GM03348 (cell line): ENCODE measurements at regions not wholly inside any gene's neighbourhood (a gene's known extent, or its start where the extent isn't known, plus 50 kb on each side); places are given as distances from the start of the nearest gene placed in this dataset.

Source experiments
- DNase-seq: peaks from one replicate; pipeline ENCODE4 v3.0.0; 2012; ENCODE audit warnings: low spot score

DNA sequence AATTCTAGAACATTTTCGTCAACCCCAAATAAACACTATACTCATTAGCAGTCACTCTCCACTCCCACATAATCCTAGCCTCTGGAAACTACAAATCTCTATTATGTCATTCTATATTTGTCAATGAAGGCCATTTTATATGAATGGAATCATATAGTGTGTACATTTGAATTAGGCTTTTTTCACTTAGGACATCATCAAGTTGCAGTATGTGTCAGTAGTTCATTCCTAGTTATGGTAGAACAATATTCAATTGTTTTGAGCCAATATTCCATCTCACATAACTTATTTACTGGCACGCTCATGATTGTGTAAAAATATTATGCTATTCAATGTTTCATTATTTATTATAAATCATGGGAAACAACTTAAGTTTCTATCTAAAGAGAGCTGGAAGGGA is 1610.4 kb upstream of the MIR17HG start:
- DNase-seq: no peak

DNA sequence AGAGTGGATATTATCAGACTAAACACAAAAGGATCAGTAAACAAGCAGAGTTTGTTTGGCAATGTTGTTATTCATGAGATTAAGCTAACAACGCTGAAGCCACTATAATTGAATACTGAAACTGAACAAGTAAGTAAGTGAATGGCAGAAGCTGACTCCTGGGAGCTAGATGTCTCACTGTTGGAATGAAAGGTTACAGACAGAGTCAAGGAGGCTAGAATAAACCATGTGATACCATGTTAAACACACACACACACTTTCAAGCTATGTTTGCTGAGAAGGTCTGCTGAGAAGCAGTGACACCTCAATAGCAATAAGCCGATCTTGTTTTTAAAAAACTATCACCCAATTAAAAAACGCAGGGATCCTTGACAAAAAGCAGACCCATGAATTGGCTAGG is 1609.4 kb upstream of the MIR17HG start:
- DNase-seq: no peak

DNA sequence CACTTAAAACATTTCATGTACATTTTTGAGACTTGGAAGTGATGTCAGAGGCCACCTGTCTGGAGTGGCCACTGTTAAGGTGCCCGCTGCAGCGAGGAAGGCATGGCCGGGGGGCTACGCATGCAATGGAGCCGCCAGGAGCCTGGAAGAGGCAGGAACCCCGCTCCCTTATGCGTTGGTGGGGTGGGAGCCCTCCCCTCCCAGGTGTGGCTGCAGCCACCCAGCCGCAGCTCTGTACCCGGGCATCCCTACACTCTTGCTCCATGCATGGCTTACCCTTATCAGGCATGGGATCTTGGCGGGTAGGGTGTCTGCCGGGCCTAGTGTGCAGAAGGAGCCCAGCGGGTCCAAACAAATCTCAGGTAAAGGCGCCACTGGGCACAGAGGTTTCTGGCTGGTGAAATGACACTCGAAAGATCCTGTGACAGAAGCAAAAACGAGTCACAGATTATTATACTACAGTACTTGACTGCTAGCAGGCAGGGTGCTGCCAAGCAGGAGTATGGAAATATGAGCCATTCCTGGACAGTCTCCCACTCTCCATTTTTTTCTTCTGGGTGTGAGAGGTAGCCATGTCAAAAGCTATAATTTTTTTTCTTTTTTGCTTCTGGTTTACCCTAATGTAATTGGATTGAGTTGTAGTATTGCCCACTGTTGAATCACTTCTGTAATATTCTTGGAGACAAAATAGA is 1606.3 kb upstream of the MIR17HG start:
- no peak for DNase-seq

DNA sequence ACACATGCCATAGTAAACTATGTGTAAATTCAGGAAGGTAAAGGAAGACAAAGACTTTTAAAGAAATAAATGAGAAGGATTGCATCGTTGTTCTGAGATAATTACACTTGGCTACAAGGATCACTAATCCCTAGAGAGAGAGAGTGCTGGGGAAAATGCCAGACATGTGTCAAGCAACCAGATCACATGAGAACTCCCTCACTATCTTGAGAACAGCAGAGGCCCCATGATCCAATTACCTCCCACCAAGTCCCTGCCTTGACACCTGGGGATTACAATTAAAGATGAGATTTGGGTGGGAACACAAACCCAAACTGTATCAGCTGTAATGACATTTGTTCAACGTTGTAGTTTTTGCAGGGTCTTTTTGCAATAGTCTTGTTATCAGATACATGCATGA is 1600.9 kb upstream of the MIR17HG start:
- DNase-seq: no peak

DNA sequence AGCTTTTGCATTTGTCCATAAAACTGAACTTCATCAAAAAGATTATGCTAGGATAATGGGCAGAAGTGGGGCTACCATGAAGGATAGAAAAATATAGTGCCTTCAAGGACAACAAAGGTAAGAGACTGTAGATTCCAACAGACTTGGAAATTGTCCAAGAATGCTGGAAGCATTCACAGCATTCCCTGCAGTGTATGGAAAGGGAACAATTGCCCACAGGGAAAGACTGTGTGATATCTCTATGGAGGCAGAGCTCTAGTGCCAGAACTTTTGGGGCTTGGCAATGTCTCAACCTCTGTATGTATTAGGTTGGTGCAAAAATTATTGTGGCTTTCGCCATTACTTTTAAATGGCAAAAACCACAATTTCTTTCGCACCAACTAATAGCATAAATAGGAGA is 1598.8 kb upstream of the MIR17HG start:
- no peak for DNase-seq

DNA sequence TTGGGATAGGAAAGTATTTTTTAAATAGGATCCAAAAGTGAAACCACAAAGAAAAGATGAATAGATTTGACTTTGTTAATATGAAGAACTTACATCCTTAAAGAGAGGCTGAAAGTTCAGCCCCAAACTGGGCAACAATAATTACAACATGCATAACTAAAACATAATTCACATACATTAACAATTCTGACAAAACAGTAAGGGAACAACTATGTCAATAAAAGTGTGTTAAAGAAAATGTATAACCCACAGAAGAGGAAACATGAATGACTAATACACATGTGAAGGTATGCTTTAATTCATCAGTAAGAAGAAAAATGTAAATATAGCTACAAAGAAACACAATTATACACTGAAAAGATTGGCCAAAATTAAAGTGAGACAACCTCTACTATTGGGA is 1597.6 kb upstream of the MIR17HG start:
- no peak for DNase-seq

DNA sequence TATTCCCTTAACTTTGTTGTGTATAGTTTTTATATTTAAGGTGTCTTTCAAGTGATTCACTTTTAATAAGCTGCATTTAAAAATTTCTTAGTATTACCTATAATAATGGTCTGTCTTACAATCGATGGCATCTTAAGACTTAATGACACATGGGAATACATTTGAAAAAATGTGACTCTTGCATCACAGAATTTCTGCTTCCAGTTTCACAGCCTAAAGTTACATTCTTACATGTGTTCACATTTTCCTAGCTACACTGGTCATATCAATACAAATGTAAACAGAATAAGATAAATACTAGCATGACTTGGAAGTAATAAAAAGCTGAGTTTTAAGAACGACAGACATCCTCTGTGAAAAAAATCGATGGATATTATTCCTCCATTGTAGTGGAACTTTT is 1597.1 kb upstream of the MIR17HG start:
- DNase-seq: no peak

DNA sequence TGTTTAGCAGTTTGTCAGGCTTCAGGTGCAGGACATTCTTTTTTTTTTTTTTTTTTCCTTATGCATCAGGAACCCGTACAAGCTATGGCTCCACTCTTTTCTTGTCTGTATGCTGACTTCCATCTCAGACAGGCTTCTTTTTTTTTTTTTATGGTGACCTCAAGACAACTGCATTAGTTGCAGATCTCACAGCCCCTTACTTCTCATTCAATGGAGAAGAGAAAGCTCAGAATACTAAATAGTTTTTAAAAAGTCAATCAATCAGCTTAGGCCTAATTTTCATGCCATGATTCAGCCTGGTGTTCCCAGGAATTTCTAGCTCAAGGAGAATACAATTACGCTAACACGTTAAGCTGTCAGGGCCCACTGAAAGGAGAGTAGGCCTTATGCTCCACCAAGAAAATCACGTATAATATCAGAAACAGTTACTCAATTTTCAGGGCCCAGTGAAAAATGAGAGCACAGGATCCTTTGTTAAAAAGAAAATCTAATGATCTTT is 1596.0 kb upstream of the MIR17HG start:
- DNase-seq: no peak

DNA sequence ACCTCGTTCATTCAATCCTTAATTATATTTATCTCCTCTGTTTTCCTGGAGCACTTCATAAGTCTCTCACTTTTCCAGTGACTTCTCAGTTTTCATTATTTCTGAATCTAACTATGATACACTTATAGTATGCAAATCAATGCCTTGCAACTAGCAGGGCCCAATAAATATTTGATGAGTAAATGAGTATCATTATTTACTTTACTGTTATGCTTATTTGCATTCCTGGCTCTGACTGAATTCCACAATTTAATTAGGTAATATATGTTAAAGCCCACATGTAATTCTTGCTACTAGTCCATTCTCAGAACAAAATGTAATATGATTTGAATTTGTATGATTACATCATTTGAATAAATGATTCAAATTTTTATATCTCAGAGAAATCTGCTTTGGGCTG is 1595.1 kb upstream of the MIR17HG start:
- DNase-seq: no peak

DNA sequence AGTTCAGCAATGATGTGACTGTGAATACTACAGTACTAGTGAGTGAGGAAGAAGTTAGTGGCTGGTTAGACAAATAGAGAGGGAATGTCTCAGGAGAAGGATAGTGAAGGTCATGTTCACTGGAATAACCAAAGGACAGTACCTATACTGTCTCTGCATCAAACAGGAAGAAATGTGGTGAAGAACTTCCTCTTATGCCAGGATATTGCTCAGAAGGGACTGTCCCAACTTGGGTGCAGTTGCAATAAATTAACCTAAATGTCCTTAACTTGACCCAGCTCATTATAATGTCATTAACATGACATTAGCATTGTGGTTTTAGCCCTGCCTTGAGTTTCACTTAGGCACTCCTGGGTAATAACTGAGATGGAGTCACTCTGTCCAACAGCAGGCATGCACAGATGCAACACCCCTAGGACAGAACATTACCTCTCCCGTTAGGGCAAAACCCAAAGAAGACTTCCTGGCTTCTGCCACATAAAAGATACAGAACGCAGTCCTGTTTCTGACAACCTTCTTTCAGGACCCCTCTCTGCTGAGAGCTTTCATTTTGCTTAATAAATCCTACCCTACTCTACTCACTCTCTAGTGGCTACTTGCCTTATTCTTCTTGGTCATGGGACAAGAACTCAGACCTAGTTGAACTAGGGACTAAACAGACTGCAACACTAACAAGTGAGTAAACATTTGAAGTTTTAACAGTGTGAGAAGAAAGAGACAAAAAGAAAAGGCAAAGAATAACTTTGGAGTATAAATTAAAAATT is 1591.6 kb upstream of the MIR17HG start:
- no peak for DNase-seq

DNA sequence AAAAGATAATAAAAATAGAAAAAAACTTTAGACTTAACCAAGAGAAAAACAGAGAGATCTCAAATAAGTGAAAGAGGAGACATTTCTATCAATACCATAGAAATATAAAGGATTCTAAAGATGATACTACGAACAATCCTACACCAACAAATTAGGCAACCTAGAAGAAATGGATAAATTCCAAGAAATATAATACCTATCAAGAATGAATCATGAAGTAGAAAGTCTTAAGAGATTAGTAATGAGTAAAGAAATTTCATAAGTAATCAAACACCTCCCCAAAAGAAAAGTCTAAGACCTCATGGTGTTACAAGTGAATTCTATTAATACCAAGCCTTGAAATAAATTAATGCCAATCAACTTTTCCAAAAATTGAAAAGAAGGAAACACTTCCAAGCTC is 1584.5 kb upstream of the MIR17HG start:
- DNase-seq: no peak

DNA sequence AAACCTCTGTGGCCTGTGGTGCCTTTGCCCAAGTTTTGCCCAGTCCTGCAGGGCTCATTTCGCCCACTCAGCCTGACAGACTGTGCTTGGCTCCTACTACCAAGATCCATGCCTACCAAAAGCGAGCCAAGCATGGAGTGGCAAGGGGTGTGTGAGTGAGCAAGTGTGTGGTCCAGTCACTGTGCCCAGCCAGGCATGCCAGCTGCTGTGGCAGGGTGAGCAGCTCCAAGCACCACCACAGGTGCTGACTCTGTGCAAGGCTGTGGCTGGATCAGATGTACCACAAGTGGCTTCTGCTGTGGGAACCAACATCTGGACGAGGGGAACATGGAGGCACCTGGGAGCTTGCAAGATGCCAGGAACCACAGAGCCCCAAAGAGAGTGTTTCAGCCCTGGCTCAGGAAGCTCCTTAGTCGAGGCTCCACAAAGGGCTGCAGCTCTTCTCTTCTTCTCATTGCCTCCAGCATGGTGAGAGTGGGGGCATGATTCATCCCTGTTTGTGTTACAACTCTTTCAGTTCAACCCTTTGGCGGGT is 1564.2 kb upstream of the MIR17HG start:
- no peak for DNase-seq

DNA sequence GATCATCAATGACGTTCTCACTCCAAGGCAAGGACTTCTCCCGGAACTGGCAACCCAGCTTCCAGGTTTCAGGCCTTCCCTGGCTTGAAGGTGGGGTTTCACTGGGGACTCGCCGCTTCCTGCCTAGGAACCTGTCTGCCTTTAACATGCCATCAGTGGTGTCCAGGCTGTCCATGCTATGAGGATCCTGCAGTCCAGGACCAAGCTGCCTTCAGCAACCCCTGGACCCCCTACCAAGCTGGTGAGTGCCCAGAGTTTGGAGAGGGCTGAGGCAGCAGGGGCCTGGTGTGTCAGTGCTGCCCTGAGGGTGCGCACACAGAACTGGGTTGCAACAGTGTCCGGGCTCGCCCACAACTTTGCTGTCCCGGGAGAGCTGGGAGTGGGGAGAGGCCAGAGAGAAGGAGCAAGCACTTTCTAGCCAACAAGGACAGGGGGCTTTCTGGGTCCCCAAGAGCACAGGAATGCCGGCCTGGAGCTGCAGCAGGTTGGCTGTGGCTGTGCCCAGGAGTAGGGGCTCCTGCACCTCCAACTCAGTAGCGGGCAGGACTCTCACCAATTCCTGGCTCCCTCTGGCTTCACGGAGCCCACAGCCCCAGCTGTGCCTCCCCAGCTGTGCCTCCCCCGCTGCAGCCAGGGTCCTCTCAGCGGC is 1563.2 kb upstream of the MIR17HG start:
- DNase-seq: no peak

DNA sequence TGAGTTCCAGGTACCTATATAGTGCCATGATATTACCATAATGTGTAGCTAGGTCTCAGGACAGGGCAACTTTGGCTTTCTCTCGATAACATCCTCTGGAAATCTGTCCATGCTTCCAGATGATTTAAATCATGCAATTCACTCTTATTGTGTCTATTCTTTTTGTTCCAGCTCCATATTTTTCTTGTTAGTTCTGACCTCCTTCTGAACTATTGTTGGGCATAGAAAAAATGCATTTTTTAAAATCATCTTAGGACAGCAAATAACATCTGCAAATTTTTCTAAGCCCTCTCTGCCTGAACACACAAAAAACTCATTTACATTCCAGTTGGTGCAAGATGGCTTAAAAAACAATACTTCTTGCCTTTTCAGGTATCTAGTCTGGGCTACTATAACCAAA is 1561.0 kb upstream of the MIR17HG start:
- DNase-seq: no peak

DNA sequence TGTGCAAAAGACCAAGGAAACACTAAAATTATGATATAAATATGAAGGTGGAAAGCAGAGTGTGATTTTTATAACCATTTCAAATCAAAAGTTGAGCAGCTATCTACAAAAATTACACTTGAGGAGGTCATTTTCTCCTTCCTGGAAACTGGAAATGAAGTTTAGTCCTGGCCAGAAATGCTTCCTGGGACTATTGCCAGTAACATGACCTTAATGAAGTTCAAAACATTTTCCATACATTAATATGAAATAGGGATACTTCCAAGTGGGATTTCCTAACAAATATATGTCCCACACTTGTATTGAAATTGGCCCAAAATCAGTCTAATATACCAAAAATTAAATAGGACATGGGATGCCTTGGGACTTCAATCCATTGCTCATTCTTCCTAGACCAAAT is 1556.8 kb upstream of the MIR17HG start:
- DNase-seq: no peak

DNA sequence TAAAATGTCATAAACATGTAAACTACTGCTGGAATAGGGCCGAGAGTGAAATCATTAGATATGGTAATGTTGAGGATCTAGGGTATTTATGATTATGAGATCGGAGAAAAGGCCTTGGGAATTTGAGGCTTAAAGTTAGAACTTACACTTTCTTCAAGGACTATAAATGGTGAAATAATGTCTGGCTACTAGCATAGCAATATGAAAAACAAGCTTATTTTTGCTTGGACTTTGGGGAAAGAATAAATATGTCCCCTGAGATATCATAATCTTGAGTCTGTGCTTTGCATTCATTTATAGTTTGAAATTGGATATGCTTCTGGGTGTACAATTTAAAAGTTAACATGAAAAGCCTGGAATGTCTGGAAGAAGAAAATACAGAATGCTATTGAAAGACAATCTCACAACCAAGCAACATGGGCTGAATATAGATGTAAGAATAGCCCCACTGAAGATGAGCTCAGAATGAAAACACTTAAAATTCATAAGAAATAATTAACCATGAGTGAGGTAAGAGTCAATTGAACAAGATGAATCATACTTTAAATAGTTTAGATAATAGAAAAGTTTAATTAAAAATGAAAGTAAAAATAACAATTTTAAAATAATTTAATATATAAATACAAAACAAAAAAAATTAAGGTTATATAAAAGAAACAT is 1555.4 kb upstream of the MIR17HG start:
- no peak for DNase-seq

DNA sequence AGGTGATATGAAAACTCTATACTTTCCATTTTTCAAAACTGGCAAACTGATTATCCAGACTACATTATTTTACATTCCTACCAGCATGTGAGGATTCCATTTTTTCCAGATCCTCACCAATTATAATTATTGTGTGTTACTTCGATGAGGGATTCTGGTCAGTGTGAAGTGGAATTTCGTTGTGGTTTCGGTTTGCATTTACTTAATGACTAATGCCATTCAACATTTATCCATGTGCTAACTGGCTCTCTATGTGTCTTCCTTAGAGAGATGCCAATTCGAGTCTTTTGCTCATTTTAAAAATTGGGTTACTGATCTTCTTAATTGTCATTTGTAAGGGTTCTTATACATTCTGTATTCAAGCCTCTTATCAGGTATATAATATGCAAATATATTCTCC is 1551.3 kb upstream of the MIR17HG start:
- DNase-seq: no peak

DNA sequence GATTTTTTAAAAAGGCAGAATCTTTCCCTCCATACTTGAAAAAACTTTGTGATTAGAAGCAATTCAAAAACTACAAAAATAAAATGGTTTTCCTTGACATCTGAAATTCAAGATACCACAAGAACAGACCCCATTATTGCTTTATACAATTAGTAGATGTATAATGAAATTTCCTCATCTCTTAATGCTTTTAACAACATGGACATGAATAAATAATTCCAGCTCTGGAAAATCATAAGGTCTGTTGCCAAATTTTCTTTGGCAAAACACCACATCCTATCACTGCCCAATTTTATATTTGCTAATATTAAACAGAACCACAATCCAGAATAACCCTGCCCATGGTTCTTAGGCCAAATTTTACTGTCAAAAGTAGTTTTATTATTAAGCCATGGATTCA is 1543.6 kb upstream of the MIR17HG start:
- no peak for DNase-seq

DNA sequence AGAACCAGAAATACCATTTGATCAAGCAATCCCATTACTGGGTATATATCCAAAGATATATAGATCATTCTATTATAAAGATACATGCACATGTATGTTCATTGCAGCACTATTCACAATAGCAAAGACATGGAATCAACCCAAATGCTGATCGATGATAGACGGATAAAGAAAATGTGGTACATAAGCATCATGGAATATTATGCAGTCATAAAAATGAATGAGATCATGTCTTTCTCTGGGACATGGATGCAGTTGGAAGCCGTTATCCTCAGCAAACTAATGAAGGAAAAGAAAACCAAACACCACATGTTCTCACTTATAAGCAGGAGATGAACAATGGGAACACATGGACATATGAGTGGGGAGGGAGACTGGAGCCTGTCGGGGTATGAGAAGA is 1540.9 kb upstream of the MIR17HG start:
- no peak for DNase-seq

DNA sequence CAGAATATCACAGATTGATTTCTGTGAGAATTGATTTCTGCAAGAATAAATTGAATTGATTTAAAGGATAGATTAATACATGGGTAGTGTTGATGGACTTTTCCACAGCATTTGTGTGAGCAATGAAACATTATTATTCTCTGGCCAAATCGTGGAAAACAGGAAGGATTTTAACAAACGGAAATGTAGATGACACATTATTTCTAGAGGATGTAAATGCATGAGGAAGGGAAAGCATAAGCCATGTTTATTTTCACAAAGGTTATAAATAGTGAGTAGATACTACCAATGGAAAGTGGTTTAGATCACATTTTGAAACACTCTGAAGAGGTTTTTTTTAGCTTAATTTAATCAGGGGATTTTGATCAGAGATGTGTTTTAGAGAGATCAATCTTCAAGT is 1534.6 kb upstream of the MIR17HG start:
- DNase-seq: no peak

DNA sequence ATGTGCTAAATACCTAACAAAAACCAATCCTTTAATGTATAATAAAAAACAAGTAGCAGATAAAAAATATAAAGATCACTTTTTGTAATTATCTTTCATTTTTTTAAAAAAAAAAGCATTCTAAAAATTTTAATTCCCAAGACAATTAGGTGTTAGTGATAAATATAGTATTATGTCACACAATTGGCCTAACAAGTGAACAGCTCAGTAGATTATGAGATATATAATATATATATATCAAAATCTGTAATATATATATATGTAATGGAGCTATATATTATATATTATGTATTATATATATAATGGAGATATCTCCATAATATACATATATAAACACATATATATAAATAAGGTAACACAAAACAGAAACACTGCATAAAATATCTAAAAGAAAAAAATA is 1531.1 kb upstream of the MIR17HG start:
- DNase-seq: no peak

DNA sequence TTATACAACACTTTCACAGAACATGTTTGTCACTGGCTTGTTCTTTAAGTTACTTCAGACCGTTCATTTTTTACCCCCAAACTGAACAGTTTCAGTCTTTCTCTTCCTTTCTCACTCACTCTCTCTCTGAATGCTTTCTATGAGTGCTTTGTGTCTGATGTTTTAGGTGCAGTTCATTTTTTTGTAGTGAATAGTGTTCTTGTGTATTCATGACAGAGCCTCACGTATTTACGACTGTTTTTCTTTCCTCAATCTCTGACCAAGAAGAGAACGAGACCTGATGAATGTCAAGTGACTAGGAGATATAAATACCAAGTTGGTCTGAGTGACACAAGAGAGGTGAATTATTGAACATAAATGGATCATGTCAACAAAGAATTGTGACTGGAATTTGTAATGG is 1525.0 kb upstream of the MIR17HG start:
- DNase-seq: no peak

DNA sequence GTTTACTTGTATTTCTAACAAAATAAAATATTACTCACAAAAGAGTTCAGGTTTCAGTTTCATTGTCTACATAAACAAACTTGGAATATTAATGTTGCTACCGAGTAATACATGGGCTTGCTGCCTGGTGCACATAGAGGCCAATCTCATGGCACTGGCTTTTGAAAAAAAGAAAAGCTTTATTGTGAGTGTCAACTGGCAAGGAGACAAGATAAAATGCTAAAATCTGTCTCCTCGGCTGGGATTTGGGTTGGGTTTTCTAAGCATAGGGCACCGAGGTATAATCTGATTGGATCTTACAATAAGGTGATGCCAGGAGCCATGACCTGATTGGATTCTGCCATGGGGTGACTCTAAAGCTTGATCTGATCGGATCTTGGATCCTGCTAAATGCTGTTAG is 1519.9 kb upstream of the MIR17HG start:
- no peak for DNase-seq
